ENCODE measurements at regions not wholly inside any gene's neighbourhood (a gene's known extent, or its start where the extent isn't known, plus 50 kb on each side); places are given as distances from the start of the nearest gene placed in this dataset.
"Not testable (repeated sequence)": the region's sequence is repeated elsewhere in the genome, so short reads cannot be mapped to it uniquely, and the experiment has no call there.

DNA sequence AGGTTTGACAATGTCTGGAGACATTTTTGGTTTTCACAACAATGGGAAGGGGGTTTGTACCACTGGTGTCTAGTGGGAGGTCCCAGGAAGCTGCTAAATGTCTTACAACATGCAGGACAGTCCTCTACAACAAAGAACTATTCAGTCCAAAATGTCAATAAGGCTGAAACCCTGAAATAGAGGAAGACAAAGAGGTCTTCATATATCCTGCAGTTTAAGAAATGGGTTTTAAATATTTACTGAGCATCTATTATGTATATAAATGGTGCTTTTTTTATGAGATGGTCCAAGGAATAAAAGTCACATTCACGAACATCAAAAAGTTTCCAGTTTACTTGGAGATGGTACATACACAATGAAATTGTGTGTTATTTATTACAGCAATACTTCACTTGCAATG is 107.3 kb downstream of the AKAP11 start:
- no peak for DNase-seq (ENCODE audit: unreplicated experiment)
- H3K27me3 Mint-ChIP-seq (ENCODE audit: insufficient read depth, unreplicated experiment), result no peaks in the 10 kb centered on the region
- TF ChIP-seq, protein P1, sequence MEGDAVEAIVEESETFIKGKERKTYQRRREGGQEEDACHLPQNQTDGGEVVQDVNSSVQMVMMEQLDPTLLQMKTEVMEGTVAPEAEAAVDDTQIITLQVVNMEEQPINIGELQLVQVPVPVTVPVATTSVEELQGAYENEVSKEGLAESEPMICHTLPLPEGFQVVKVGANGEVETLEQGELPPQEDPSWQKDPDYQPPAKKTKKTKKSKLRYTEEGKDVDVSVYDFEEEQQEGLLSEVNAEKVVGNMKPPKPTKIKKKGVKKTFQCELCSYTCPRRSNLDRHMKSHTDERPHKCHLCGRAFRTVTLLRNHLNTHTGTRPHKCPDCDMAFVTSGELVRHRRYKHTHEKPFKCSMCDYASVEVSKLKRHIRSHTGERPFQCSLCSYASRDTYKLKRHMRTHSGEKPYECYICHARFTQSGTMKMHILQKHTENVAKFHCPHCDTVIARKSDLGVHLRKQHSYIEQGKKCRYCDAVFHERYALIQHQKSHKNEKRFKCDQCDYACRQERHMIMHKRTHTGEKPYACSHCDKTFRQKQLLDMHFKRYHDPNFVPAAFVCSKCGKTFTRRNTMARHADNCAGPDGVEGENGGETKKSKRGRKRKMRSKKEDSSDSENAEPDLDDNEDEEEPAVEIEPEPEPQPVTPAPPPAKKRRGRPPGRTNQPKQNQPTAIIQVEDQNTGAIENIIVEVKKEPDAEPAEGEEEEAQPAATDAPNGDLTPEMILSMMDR (IDR thresholded peaks at IDR 0.05; ENCODE audit: unreplicated experiment), result no peak
- H3K27ac Mint-ChIP-seq (ENCODE audit: low read depth, unreplicated experiment), result no peak overlapping the region
- ChIA-PET POLR2A (no interaction called here), CTCF (no interaction called here)
- no TSS peak for BruUV-seq (replicated peaks)
- peaks cover 6% of the 10 kb centered on the region for H3K9me3 Mint-ChIP-seq (ENCODE audit: unreplicated experiment)
- intact Hi-C loops (cut with micrococcal nuclease), result no loop called here
- no peak overlapping the region for H3K4me3 Mint-ChIP-seq (ENCODE audit: unreplicated experiment)
- H3K4me1 Mint-ChIP-seq (ENCODE audit: insufficient read depth, unreplicated experiment), result peaks cover 3% of the 10 kb centered on the region
- peaks cover 6% of the 10 kb centered on the region for H3K36me3 Mint-ChIP-seq (ENCODE audit: insufficient read depth, unreplicated experiment)

DNA sequence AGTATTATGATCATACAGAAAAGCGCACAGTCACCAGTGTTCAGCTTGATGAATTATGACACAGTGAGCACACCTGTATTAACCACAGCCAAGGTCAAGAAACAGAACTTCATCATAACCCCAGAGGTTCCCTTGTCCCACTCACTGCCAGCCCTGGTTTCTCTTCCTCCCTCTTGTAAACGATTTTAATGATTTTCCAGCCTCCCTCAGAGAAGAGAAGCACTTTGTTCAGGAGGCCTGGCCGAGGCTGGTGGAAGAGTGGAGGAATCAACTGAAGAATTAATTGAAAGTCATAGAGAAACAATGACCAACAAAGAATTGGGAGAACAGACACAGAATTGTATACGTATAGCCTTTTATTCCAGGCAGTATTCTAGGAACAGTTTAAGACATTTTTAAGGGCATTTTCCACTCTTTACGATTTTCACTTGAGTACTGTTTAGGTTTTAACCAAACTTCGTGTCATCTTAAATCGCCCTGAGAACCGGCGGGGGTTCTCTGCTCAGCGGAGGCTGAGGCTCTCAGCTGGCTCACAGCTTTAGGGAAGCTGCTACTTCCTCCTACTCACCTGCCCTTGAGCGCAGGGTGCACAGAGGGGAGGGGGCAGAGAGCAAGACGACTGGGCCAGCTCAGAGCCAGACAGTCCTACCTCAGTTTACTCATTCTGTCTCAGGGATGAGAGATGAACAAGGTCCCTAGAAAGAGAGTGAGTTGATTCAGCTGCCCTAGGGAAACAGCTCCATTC is 108.6 kb downstream of the AKAP11 start:
- no TSS peak for BruUV-seq (replicated peaks)
- H3K36me3 Mint-ChIP-seq (ENCODE audit: insufficient read depth, unreplicated experiment), result peaks cover 6% of the 10 kb centered on the region

DNA sequence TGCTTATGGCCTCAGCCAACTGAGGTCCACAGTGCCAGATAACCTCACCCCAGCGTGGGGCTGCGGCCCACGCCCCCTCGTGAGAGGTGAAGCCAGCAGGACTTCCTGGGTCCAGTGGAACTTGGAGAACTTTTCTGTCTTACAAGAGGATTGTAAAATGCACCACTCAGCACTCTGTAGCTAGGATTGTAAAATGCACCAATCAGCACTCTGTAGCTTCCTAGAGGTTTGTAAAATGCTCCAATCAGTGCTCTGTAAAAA is 109.1 kb downstream of the AKAP11 start:
- POLR2A ChIA-PET, result no interaction called here

More for the DNA sequence above, 108.6 kb downstream of the AKAP11 start:
- CTCF ChIA-PET, result interaction anchor here (0.8 kb wide), 1 partner anchor 9 kb away, joined by 3 read pairs; no protein-coding TSS in a partner anchor
- intact Hi-C loops (cut with micrococcal nuclease), result no loop called here
- Mint-ChIP-seq H3K4me3 (ENCODE audit: unreplicated experiment) (no peak overlapping the region), H3K27ac (ENCODE audit: low read depth, unreplicated experiment) (no peak overlapping the region), H3K27me3 (ENCODE audit: insufficient read depth, unreplicated experiment) (no peaks in the 10 kb centered on the region), H3K9me3 (ENCODE audit: unreplicated experiment) (peaks cover 6% of the 10 kb centered on the region), H3K4me1 (ENCODE audit: insufficient read depth, unreplicated experiment) (peaks cover 6% of the 10 kb centered on the region)
- POLR2A ChIA-PET, result no interaction called here
- TF ChIP-seq, protein P1 (IDR thresholded peaks at IDR 0.05; ENCODE audit: unreplicated experiment), result no peak
- no peak for DNase-seq (ENCODE audit: unreplicated experiment)

DNA sequence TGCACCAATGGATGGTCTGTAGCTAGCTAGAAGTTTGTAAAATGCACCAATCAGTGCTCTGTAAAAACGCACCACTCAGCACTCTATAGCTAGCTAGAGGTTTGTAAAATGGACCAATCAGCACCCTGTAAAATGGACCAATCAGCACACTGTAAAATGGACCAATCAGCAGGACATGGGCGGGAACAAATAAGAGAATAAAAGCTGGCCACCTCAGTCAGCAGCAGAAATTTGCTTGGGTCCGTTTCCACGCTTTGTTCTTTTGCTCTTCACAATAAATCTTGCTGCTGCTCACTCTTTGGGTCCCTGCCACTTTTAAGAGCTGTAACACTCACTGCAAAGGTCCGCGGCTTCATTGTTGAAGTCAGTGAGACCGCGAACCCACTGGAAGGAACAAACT is 109.5 kb downstream of the AKAP11 start:
- BruUV-seq (replicated peaks); H3K9me3 Mint-ChIP-seq (ENCODE audit: unreplicated experiment); intact Hi-C loops (cut with micrococcal nuclease); H3K4me3 Mint-ChIP-seq (ENCODE audit: unreplicated experiment); H3K4me1 Mint-ChIP-seq (ENCODE audit: insufficient read depth, unreplicated experiment); H3K36me3 Mint-ChIP-seq (ENCODE audit: insufficient read depth, unreplicated experiment); H3K27ac Mint-ChIP-seq (ENCODE audit: low read depth, unreplicated experiment); DNase-seq (ENCODE audit: unreplicated experiment); H3K27me3 Mint-ChIP-seq (ENCODE audit: insufficient read depth, unreplicated experiment); POLR2A ChIA-PET: not testable (repeated sequence)
- CTCF ChIA-PET, result interaction anchor here (0.7 kb wide), 1 partner anchor 9 kb away, joined by 4 read pairs; no protein-coding TSS in a partner anchor

More for the DNA sequence above, 109.1 kb downstream of the AKAP11 start:
- Mint-ChIP-seq H3K9me3 (ENCODE audit: unreplicated experiment) (peaks cover 6% of the 10 kb centered on the region), H3K4me3 (ENCODE audit: unreplicated experiment) (no peak overlapping the region), H3K4me1 (ENCODE audit: insufficient read depth, unreplicated experiment) (peaks cover 6% of the 10 kb centered on the region), H3K27ac (ENCODE audit: low read depth, unreplicated experiment) (no peak overlapping the region), H3K27me3 (ENCODE audit: insufficient read depth, unreplicated experiment) (no peaks in the 10 kb centered on the region), H3K36me3 (ENCODE audit: insufficient read depth, unreplicated experiment) (peaks cover 6% of the 10 kb centered on the region)
- no peak for DNase-seq (ENCODE audit: unreplicated experiment)
- BruUV-seq (replicated peaks), result no TSS peak
- TF ChIP-seq, protein P1 (IDR thresholded peaks at IDR 0.05; ENCODE audit: unreplicated experiment), result no peak
- CTCF ChIA-PET, result interaction anchor here (0.7 kb wide), 1 partner anchor 9 kb away, joined by 4 read pairs; no protein-coding TSS in a partner anchor
- intact Hi-C loops (cut with micrococcal nuclease), result no loop called here

DNA sequence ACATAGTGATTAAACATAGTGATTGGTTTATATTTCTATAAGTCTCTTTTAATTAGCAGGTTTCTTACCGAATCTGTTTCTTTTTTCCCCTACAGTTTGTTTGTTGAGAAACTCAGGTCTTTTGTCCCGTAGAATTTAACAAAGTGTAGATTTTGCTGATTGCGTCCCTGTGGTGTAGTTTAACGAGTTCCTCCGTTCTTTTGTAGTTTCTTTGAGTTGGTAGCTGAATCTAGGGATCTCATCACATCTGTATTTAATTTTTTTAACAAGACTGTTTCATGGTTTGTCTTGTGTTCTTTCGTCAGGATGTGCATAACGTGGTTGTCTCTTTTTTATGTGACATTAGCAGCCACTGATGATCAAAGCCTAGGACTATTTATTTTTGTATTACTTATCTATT is 111.1 kb downstream of the AKAP11 start:
- Mint-ChIP-seq H3K9me3 (ENCODE audit: unreplicated experiment) (peaks cover 6% of the 10 kb centered on the region), H3K4me3 (ENCODE audit: unreplicated experiment) (no peak overlapping the region), H3K36me3 (ENCODE audit: insufficient read depth, unreplicated experiment) (peaks cover 6% of the 10 kb centered on the region), H3K27me3 (ENCODE audit: insufficient read depth, unreplicated experiment) (no peaks in the 10 kb centered on the region), H3K27ac (ENCODE audit: low read depth, unreplicated experiment) (no peak overlapping the region), H3K4me1 (ENCODE audit: insufficient read depth, unreplicated experiment) (peaks cover 6% of the 10 kb centered on the region)
- DNase-seq (ENCODE audit: unreplicated experiment), result no peak
- BruUV-seq (replicated peaks), result no TSS peak
- intact Hi-C loops (cut with micrococcal nuclease), result no loop called here
- TF ChIP-seq, protein P1 (IDR thresholded peaks at IDR 0.05; ENCODE audit: unreplicated experiment), result no peak
- ChIA-PET POLR2A (no interaction called here), CTCF (no interaction called here)
